ENCODE measurements at regions not wholly inside any gene's neighbourhood (a gene's known extent, or its start where the extent isn't known, plus 50 kb on each side); places are given as distances from the start of the nearest gene placed in this dataset.

DNA sequence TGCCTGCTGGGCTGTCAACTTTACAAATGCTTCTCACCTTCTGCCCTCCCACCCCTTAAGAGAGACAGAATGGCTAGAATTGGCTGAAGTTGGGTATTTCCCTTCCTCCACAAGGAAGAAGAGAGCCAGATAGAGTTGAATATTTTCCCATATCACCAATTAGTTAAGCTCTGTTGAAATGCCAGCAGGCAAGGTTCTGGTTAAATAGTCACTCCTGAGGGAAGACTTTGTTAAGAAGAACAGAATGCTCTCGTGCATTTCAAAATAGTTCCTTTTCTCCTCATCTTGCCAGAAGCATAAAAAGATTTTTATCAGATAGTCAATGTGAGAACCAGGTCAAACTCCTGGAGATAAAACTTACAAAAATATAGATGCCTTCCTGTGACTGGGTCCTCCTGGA lies 2857.0 kb upstream of the PCDH20 start:
- no peak for DNase-seq (ENCODE audit: low read depth)

DNA sequence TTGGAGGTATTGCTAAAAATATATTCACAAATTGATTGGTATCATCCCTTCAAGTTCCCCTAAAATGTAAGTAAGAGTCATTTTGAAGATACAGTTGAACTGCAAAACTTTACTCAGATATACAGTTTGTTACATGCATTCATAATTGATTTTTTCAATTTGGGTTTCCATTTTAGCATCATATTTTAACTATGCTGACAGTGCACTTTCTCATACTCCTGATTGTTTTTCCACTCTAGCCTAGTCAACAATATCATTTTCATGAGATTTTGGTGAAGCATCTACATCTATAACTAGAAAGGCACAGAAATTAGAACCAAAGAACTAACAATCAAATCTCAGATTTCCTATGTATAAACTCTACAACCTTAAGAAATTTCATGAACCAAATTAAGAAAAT lies 2850.4 kb upstream of the PCDH20 start:
- DNase-seq (ENCODE audit: low read depth): no peak

DNA sequence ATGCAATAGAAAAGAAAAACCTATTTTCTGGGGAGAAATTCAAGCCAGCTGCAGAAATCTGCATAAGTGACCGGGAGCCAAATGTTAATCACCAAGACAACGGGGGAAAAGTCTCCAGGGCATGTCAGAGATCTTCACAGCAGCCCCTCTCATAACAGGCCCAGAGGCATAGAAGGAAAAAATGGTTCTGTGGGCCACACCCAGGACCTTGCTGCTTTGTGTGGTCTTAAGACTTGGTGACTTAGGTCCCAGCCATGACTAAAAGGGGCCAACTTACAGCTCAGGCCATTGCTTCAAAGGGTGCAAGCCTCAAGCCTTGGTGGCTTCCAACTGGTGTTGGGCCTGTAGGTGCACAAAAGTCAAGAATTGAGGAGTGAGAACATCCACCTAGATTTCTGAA lies 2847.6 kb upstream of the PCDH20 start:
- no peak for DNase-seq (ENCODE audit: low read depth)

DNA sequence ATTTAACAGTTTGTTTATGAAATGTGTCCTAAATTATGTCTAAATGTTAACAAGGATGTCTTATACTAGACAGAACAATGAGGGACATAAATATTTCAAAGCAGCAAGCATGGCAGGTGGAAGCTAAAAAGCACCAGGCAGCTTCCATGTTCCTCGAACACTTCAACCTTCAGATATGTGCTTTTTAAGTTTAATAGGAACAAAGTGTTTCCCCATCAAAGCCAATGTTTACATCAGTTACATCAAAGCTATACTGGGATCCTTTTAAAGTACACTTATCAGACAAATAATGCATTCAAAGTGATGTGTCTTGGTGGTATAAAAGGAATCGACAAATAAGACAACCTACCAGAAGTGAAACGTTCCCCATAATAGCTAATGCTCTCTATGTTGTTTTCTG lies 2841.1 kb upstream of the PCDH20 start:
- no peak for DNase-seq (ENCODE audit: low read depth)

- DNase-seq (ENCODE audit: low read depth): no peak
Observed at GRCh38 chr13:64255988-64256387, 2840.3 kb upstream of the PCDH20 start.

DNA sequence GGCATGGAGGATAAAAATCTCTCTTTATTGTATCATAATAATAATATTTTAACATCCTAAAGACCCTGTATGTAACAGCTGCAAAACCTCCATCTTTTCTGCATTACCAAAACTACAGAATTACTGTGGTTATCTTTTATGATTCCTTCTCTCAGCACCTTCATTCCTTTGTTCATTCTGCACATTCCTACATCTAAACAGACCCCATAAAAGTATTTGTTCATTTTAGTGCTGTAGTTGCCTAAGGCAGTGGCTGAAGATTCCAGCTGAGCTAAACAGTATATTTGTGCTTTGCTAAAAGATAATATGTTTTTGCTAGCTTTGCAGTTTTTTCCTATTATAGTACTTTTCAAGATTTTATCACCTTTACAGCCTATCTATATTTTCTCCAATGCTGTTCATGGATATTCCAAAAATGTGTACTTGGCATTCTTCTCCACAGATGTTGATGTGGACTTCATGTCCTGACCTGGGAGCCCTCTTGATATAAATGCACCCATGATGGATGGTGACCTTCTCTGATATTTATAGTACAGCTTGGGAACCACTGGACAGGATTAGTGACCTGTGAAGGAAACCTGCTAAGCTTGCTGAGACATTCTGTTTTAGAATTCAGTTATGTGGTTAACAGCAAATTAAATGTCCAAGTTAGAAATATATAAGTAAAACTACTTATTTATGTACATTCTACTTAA lies 2832.9 kb upstream of the PCDH20 start:
- DNase-seq (ENCODE audit: low read depth): peak; percentile 2

DNA sequence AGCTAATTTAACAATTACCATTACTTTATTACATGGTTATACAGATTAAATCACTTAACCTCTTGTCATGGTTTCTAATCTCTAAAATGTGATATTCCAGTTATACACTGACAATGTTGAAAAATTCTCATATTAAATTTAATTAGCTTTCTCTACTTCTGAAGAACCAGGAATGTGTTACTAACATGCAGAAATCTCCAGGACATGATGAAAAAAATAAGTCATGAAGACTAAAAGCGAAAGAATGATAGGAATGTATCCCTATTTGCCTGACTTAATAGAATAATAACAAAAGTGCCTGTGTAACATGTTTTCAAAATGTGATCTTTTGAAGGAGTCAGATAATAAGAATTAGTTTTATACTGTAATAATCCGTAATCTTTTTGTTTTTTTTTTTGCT lies 2823.7 kb upstream of the PCDH20 start:
- peak; percentile 22 for DNase-seq (ENCODE audit: low read depth)

DNA sequence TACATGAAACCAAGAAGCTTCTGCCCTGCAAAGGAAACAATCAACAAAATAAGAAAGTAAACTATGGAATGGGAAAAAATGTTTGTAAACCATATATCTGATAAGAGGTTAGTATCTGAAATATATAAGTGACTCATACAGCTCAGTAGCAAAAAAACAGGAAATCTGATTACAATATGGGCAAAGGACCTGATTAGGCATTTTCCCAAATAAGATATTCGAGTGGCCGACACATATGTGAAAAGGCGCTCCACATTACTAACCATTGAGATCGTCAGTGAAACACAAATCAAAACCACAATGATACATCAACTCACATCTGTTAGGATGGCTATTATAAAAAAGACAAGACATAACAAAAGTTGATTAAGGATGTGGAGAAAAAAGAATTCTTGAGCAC lies 2818.6 kb upstream of the PCDH20 start:
- no peak for DNase-seq (ENCODE audit: low read depth)

- no peak for DNase-seq (ENCODE audit: low read depth)
Observed at GRCh38 chr13:64223016-64223415, 2807.4 kb upstream of the PCDH20 start.

GRCh38 chr13:64206430-64207225 lies 2791.0 kb upstream of the PCDH20 start:
- peak; percentile 0 for DNase-seq (ENCODE audit: low read depth)

- no peak for DNase-seq (ENCODE audit: low read depth)
Observed at GRCh38 chr13:64202517-64202916, 2786.9 kb upstream of the PCDH20 start.

GRCh38 chr13:64197232-64197631 lies 2781.6 kb upstream of the PCDH20 start:
- no peak for DNase-seq (ENCODE audit: low read depth)

GRCh38 chr13:64186503-64187250 lies 2771.0 kb upstream of the PCDH20 start:
- DNase-seq (ENCODE audit: low read depth): no peak

GRCh38 chr13:64186071-64186470 lies 2770.4 kb upstream of the PCDH20 start:
- no peak for DNase-seq (ENCODE audit: low read depth)

DNA sequence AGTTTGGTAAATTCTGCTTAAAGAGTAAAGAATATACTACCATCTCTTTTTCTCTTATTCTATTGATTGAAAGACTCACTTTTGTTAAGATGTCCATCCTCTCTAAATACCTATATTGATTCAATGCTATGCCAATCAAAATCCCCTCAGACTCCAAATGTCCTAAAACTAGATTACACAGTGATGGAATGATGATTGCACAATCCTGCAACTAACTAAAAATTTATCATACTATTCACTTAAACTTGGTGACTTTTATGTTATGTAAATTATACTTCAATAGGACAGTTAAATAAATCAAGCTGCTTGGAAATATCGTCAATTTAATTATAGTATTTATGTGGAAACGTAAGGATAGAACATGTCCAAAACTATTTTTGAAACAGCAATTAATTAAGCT lies 2765.1 kb upstream of the PCDH20 start:
- no peak for DNase-seq (ENCODE audit: low read depth)

DNA sequence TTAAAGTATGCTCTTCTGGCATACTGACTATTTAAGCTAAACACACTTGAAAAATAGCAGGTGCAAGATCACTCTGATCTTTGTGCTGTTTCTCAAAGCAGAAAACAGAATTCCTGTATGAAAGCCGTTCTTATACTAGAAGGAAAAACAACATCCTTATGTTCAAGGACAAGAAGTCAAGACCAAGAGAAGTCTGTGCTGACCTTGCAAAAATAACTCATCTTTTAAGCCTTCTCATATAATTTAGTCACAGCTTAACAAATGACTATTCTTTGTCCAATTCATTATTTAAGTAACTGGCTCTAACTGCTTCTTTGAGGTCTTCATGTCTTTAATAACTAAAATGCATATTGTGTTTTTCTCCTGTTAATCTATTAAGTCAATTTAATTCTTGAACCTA lies 2750.2 kb upstream of the PCDH20 start:
- no peak for DNase-seq (ENCODE audit: low read depth)

- peak; percentile 2 for DNase-seq (ENCODE audit: low read depth)
Observed at GRCh38 chr13:64164435-64164834, 2748.8 kb upstream of the PCDH20 start.

DNA sequence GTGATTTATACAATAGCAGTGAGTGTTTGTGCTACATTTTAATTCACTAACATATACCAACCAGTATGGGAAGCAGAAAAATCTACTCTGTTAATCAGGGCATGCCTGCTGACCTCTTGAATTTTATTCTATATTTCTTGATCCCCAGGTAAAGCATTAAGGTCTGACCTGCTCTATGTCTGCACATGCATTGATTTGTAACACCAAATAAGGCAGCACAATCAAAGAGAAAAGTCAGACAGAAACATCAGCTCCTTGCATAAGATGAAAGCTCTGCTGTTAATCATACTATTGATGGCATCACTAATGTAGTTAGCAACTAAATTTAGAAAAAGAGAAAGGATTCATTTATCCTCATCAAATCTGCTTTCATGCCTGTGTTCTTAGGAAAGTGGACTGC lies 2744.8 kb upstream of the PCDH20 start:
- DNase-seq (ENCODE audit: low read depth): no peak

GRCh38 chr13:64158908-64159307 lies 2743.3 kb upstream of the PCDH20 start:
- DNase-seq (ENCODE audit: low read depth): peak; percentile 38

GRCh38 chr13:64154514-64154913 lies 2738.9 kb upstream of the PCDH20 start:
- peak; percentile 16 for DNase-seq (ENCODE audit: low read depth)

DNA sequence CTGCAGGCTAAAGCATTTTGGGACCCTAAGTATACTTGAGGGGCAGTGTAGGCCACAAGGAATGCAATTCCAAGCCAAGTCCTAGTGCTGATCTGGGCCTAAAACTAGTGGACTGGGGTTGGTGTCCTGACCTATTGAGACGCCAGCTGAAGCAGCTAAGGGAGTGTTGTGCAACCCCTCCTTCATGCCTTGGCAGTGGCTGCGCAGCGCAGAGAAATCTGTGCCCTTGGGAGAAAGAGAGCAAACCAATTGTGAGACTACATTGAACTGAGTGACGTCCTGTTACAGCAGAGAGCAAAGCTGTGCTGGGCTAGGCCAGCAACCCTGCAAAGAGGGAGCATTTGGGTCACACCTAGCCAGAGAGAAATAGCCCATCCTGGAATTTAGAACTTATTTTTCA lies 2715.0 kb upstream of the PCDH20 start:
- no peak for DNase-seq (ENCODE audit: low read depth)

DNA sequence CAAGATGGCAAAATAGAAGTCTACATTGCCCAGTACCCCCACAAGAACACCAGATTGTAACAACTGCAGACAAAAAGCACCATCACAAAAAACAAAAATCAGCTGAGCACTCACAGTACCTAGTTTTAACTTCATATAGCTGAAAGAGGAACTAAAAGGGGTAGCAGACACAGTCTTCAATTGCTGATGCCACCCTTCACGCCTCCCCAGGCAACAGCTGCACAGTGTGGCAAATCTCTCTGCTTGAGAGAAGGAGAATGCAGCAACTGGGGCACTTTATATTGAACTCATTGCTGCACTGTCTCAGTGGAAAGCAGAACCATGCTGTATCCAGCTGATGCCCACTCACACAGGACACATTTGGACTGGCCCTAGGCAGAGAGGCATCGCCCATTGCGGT lies 2714.5 kb upstream of the PCDH20 start:
- DNase-seq (ENCODE audit: low read depth): no peak
